GM18498 (cell line): ENCODE measurements at regions not wholly inside any gene's neighbourhood (a gene's known extent, or its start where the extent isn't known, plus 50 kb on each side); places are given as distances from the start of the nearest gene placed in this dataset.

ENCODE experiments used
- ATAC-seq: cut with Tn5 transposase; IDR thresholded peaks from one replicate; pipeline ENCODE4 v1.9.1; 2021; ENCODE audit warnings: mild to moderate bottlenecking, moderate library complexity; ENCODE audit not compliant: unreplicated experiment

GRCh38 chr18:40524881-40525280 is 1430.2 kb upstream of the PIK3C3 start:
- no peak for ATAC-seq

- ATAC-seq: no peak
These were observed 1431.7 kb upstream of the PIK3C3 start for GRCh38 chr18:40523287-40523686.

GRCh38 chr18:40501026-40501425 is 1454.0 kb upstream of the PIK3C3 start:
- ATAC-seq: no peak

- ATAC-seq: no peak
These were observed 1460.4 kb upstream of the PIK3C3 start for GRCh38 chr18:40494603-40495002.

- no peak for ATAC-seq
These were observed 1461.7 kb upstream of the PIK3C3 start for GRCh38 chr18:40493316-40493715.

- no peak for ATAC-seq
These were observed 1465.7 kb upstream of the PIK3C3 start for GRCh38 chr18:40489301-40489700.

- no peak for ATAC-seq
These were observed 1469.7 kb upstream of the PIK3C3 start for GRCh38 chr18:40485318-40485717.

GRCh38 chr18:40473221-40474029 is 1481.6 kb upstream of the PIK3C3 start:
- ATAC-seq: no peak

- no peak for ATAC-seq
These were observed 1484.3 kb upstream of the PIK3C3 start for GRCh38 chr18:40470723-40471122.

- no peak for ATAC-seq
These were observed 1485.2 kb upstream of the PIK3C3 start for GRCh38 chr18:40469851-40470250.

GRCh38 chr18:40469316-40469715 is 1485.7 kb upstream of the PIK3C3 start:
- no peak for ATAC-seq

- ATAC-seq: no peak
These were observed 1491.0 kb upstream of the PIK3C3 start for GRCh38 chr18:40464032-40464431.

- no peak for ATAC-seq
These were observed 1501.1 kb upstream of the PIK3C3 start for GRCh38 chr18:40453903-40454302.

- ATAC-seq: no peak
These were observed 1502.4 kb upstream of the PIK3C3 start for GRCh38 chr18:40452599-40452998.

- no peak for ATAC-seq
These were observed 1504.3 kb upstream of the PIK3C3 start for GRCh38 chr18:40450751-40451150.

GRCh38 chr18:40447820-40448219 is 1507.2 kb upstream of the PIK3C3 start:
- no peak for ATAC-seq

GRCh38 chr18:40440088-40440487 is 1514.9 kb upstream of the PIK3C3 start:
- no peak for ATAC-seq

- ATAC-seq: no peak
These were observed 1517.5 kb upstream of the PIK3C3 start for GRCh38 chr18:40437517-40437916.

- no peak for ATAC-seq
These were observed 1523.7 kb upstream of the PIK3C3 start for GRCh38 chr18:40431071-40431985.

GRCh38 chr18:40423291-40423690 is 1531.7 kb upstream of the PIK3C3 start:
- no peak for ATAC-seq

- no peak for ATAC-seq
These were observed 1534.4 kb upstream of the PIK3C3 start for GRCh38 chr18:40420675-40421074.

- ATAC-seq: no peak
These were observed 1537.5 kb upstream of the PIK3C3 start for GRCh38 chr18:40417501-40417900.
